ENCODE measurements at regions not wholly inside any gene's neighbourhood (a gene's known extent, or its start where the extent isn't known, plus 50 kb on each side); places are given as distances from the start of the nearest gene placed in this dataset.
A peak's percentile ranks its signal among the peaks of the same experiment; 100 is the strongest.

DNA sequence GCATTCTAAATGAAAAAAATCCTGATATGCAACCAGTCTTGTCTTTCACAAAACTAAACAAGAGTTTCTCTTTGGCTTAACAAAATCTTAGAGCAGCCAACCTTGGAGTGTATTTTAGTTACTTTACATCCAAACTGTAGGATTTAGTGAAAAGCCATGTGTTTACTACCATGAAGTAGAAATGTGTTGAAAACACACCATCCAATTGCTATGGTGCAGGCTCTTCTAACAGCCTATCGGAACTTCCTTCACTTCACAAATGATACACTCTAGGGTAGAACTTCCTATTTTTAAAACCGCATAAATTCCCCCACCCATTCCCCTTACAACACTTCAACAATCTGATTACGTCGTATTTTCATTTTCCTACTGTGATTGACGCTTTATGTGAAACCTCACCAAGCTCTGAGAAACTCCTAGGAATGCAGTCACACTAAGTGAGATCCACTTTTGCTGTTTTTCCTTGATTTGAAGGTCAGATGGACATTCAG lies 74.4 kb upstream of the MAP4K4 start:
- DNase-seq (ENCODE audit: insufficient read length) (no peak), FAIRE-seq (peak; percentile 62)
- TF ChIP-seq TAF1 (IDR thresholded peaks at IDR 0.05; ENCODE audit: borderline replicate concordance, low read depth, low read length) (no peak), POLR2AphosphoS5 (IDR thresholded peaks at IDR 0.05; ENCODE audit: low read depth, low read length) (no peak), POLR2A (IDR thresholded peaks at IDR 0.05; ENCODE audit: low read depth, low read length) (no peak)

DNA sequence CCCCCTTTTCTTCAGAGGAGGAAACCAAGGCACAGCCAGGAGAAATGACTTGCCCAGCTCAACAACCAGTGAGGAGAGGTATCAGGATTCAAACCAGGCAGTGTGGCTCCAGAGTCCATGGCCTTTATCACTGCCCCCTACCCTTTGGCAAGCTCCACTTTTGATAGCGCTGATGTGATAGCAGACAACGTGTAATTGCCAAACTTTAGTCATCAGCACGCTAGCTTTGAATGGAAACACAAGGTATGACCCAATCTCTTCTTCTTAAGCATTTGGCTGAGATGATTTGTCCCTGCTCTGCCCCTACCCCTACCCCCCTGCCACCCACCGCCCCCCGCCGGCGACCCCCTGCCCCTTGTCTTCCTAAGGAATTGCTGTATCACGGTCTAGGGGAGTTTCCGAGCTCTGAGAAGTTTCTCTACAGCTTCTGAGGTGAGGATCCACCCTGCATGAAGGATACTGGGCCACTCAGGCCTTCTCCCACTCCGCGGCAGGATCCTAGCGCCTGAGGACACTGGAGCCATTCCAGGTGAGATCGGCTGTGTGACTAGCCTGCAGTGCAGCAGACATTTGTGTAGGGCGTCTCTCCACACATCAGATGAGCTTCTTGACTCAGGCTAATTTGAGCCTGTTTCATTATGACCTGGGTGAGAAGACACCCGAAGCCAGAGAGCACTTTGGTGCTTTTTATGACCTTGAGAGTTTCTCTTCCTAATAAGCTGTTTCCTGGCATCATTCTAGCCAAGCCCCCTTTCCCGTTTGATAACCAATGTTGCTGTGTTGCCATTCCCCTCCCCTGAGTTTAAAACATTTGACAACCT lies 75.1 kb upstream of the MAP4K4 start:
- DNase-seq (ENCODE audit: insufficient read length) (peak; percentile 52), FAIRE-seq (peak; percentile 97)
- TF ChIP-seq TAF1 (IDR thresholded peaks at IDR 0.05; ENCODE audit: borderline replicate concordance, low read depth, low read length) (no peak), POLR2A (IDR thresholded peaks at IDR 0.05; ENCODE audit: low read depth, low read length) (peak; percentile 43; the same call in 1 of the 2 replicates), POLR2AphosphoS5 (IDR thresholded peaks at IDR 0.05; ENCODE audit: low read depth, low read length) (no peak)

DNA sequence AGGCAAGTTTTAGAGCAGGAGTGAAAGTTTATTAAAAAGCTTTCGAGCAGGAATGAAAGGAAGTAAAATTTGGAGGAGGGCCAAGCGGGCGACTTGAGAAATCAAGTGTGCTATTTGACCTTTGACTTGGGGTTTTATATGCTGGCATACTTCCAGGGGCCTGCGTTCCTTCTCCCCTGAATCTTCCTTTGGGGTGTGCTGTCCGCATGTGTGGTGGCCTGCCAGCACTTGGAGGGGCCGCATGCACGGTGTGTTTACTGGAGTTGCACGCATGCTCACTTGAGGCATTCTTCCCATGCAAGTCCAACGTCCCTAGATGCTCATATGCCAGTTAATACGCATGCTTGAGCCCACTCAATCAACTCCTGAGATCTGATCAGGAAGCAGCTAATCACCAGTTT lies 78.3 kb upstream of the MAP4K4 start:
- FAIRE-seq = no peak
- no peak for DNase-seq (ENCODE audit: insufficient read length)
- TF ChIP-seq POLR2AphosphoS5 (IDR thresholded peaks at IDR 0.05; ENCODE audit: low read depth, low read length) = no peak
- no peak for TF ChIP-seq TAF1 (IDR thresholded peaks at IDR 0.05; ENCODE audit: borderline replicate concordance, low read depth, low read length)
- no peak for TF ChIP-seq POLR2A (IDR thresholded peaks at IDR 0.05; ENCODE audit: low read depth, low read length)

GRCh38 chr2:101617796-101618195 lies 79.7 kb upstream of the MAP4K4 start:
- no peak for DNase-seq (ENCODE audit: insufficient read length)

GRCh38 chr2:101617188-101617587 lies 80.3 kb upstream of the MAP4K4 start:
- DNase-seq (ENCODE audit: insufficient read length) (no peak), FAIRE-seq (no peak)
- TF ChIP-seq POLR2AphosphoS5 (IDR thresholded peaks at IDR 0.05; ENCODE audit: low read depth, low read length) (no peak), TAF1 (IDR thresholded peaks at IDR 0.05; ENCODE audit: borderline replicate concordance, low read depth, low read length) (no peak), POLR2A (IDR thresholded peaks at IDR 0.05; ENCODE audit: low read depth, low read length) (no peak)

More at GRCh38 chr2:101617796-101618195, 79.7 kb upstream of the MAP4K4 start:
- TF ChIP-seq POLR2AphosphoS5 (IDR thresholded peaks at IDR 0.05; ENCODE audit: low read depth, low read length) = no peak
- no peak for TF ChIP-seq TAF1 (IDR thresholded peaks at IDR 0.05; ENCODE audit: borderline replicate concordance, low read depth, low read length)
- TF ChIP-seq POLR2A (IDR thresholded peaks at IDR 0.05; ENCODE audit: low read depth, low read length) = no peak
- no peak for FAIRE-seq

DNA sequence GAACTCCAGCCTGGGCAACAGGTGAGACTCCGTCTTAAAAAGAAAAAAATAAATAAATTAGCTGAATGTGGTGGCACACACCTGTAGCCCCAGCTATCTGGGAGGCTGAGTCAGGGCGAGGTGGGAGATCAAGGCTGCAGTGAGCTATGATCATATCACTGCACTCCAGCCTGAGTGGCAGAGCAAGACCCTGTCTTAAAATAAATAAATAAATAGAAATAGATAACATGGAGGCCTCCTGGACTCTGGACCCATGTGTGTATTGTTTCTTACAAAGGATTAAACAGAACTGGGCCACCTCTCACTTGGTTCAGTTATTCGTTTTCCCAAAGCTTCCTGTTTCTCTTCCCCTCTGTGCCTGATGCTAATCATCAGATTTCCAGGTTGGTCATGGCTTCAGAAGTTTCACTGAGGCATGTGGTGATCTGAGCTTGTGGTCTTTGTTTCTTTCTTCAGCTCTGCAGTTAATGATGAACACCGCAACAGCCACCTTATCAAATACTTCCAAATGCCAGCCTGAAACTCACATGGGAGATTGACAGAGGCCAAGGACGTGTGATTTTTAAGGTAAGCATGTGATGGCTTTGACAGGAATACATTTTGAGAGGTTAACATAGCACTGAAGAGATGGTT lies 83.3 kb upstream of the MAP4K4 start:
- TF ChIP-seq POLR2A (IDR thresholded peaks at IDR 0.05; ENCODE audit: low read depth, low read length) (no peak), POLR2AphosphoS5 (IDR thresholded peaks at IDR 0.05; ENCODE audit: low read depth, low read length) (no peak), TAF1 (IDR thresholded peaks at IDR 0.05; ENCODE audit: borderline replicate concordance, low read depth, low read length) (no peak)
- DNase-seq (ENCODE audit: insufficient read length) (no peak), FAIRE-seq (no peak)

GRCh38 chr2:101613056-101613704 lies 84.3 kb upstream of the MAP4K4 start:
- TF ChIP-seq POLR2AphosphoS5 (IDR thresholded peaks at IDR 0.05; ENCODE audit: low read depth, low read length) (no peak), POLR2A (IDR thresholded peaks at IDR 0.05; ENCODE audit: low read depth, low read length) (no peak), TAF1 (IDR thresholded peaks at IDR 0.05; ENCODE audit: borderline replicate concordance, low read depth, low read length) (no peak)
- FAIRE-seq (no peak), DNase-seq (ENCODE audit: insufficient read length) (no peak)

DNA sequence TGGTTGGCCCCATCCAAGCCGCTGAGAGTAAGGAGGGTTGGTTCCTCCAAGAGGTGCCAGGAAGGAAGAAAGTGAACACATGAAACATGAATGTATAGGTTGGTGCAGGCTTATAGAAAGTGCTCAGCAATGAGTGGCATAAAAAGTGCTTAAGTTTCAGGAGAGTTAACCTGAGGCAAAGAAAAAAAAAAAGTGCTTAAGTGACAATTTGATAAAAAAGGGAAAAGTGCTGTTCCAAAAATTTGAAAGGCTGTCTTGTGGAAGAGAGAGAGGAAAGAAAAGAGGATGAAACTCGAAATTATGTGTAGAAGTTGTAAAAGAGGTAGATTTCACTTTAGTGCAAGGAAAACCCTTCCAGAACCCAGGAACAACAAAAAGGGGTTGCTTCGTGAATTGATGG lies 85.5 kb upstream of the MAP4K4 start:
- FAIRE-seq (no peak), DNase-seq (ENCODE audit: insufficient read length) (no peak)
- TF ChIP-seq TAF1 (IDR thresholded peaks at IDR 0.05; ENCODE audit: borderline replicate concordance, low read depth, low read length) = no peak
- no peak for TF ChIP-seq POLR2AphosphoS5 (IDR thresholded peaks at IDR 0.05; ENCODE audit: low read depth, low read length)
- TF ChIP-seq POLR2A (IDR thresholded peaks at IDR 0.05; ENCODE audit: low read depth, low read length) = no peak

- FAIRE-seq = no peak
- no peak for DNase-seq (ENCODE audit: insufficient read length)
- TF ChIP-seq POLR2A (IDR thresholded peaks at IDR 0.05; ENCODE audit: low read depth, low read length) (no peak), POLR2AphosphoS5 (IDR thresholded peaks at IDR 0.05; ENCODE audit: low read depth, low read length) (no peak), TAF1 (IDR thresholded peaks at IDR 0.05; ENCODE audit: borderline replicate concordance, low read depth, low read length) (no peak)
These were observed 86.7 kb upstream of the MAP4K4 start for GRCh38 chr2:101610750-101611315.

DNA sequence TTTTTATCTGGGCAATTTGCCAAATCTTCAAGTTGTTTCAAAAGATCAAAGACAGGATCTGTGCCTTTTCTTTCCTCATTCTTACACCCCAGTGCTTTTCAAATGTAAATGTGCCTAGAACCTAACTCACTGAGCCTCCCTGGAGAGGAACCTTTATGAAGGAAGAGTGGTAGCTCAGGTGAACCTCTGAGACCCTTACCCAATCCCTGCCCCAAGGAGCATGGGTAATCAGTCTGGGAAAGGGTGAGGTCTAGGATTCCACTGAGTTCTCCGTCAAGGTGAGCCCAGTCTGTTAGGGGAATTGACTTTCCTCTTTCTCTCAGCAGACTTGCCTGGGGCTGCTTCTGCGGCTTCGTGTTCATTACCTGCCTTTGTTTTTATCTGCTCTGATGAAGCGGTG lies 88.1 kb upstream of the MAP4K4 start:
- no peak for TF ChIP-seq TAF1 (IDR thresholded peaks at IDR 0.05; ENCODE audit: borderline replicate concordance, low read depth, low read length)
- no peak for TF ChIP-seq POLR2AphosphoS5 (IDR thresholded peaks at IDR 0.05; ENCODE audit: low read depth, low read length)
- TF ChIP-seq POLR2A (IDR thresholded peaks at IDR 0.05; ENCODE audit: low read depth, low read length) = no peak
- no peak for FAIRE-seq
- no peak for DNase-seq (ENCODE audit: insufficient read length)

Measured in GM12892 (cell line).